GM21717 (cell line): ENCODE measurements at regions not wholly inside any gene's neighbourhood (a gene's known extent, or its start where the extent isn't known, plus 50 kb on each side); places are given as distances from the start of the nearest gene placed in this dataset.

Source experiments
- ATAC-seq: cut with Tn5 transposase; IDR thresholded peaks from one replicate; pipeline ENCODE4 v1.9.1; 2021; ENCODE audit warnings: mild to moderate bottlenecking, moderate library complexity; ENCODE audit not compliant: unreplicated experiment

DNA sequence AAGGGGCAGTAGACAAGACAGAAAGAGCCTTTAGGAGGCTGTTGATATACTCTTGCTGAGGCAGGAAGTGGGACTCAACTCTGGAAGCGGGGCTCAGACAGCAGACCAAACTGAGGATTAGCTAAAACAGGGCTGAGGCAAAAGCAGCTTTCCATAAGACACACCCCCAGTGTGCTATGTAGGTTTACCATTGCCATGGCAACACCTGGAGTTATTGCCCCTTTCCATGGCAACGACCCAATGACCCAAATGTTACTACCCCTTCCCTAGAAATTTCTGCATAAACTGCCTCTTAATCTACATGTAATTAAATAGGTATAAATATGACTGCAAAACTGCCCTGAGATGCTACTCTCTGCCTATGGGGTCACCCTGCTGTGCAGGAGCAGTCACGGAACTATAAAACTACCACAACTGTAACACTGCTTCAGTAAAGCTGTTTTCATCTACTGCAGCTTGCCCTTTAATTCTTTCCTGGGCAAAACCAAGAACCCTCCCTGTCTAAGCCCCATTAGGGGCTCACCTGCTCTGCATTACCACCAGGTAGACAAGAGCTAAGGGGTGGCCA, 348.4 kb upstream of the PODXL start:
- no peak for ATAC-seq

DNA sequence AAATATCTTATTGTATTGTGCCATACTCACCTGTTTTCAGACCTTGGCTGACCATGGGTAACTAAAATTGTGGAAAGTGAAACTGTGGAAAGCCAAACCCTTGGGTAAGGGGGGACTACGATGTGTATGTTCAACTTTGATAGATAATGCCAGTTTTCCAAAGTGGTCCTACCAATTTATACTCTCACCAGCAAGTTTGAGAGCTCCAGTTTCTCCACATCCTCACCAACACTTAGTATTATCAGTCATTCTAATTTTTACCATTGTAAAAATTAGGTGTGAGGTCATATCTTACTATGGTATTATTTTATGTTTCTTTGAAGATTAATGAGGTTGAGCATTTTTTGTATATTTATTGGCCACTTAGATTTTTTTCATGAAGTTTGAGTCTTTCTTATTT, 346.9 kb upstream of the PODXL start:
- no peak for ATAC-seq

DNA sequence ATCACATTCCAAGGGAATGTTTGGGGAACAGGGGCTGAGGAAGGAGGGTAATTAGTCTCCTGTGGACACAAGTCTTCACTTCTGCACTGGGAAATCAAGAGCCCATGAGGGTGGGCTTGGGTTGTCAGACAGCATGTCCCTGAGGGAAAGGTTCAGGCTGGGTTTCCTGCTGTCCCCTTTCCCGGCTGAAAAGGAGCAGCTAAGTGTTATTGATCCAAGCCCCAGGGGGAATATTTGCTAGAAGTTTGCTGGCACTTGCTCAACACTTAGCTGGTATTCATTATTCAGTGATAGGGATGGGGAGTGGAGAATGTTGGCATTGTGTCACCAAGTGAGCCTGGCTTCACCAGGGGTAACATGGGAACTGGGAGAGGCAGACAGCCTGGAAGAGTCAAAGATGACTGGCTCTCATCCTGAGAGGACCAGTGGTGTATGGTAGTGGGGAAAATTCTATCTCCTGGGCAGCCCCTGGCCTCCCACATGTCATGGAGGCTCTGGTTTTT, 344.4 kb upstream of the PODXL start:
- ATAC-seq, result no peak

DNA sequence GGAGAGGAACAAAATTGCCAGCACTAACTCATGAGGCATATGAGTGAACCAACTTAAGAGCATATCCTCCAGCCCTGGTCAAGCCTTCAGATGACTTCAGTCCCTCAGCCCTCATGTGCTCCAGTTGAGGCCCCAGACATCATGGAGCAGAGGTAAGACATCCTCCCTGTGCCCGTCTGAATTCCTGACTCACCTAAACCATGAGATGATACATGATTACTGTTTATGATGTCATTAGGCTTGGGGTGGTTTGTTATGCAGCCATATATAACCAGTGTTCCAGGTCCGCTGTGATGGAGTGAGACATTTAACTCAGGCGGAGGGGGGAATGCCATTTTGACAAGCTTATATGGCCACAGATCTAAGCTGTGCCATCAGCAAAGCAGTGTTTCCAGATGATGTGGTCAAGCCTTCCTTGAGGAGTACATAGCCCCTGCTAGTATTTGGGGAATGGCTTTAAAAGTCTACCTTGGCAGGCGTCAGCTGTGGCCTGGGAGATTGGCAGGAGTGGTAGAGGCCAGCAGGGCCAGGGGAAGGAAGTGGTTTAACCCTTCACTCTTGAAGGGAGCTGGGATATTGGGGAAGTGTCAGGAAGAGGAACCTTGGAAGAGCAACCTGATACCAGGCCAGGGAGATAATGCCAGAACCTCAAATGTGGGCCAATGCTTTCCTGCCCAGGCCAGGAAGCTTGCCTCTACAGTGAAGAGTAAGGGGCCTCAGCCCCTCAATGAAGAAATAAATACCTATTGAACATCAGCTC, 343.0 kb upstream of the PODXL start:
- no peak for ATAC-seq

DNA sequence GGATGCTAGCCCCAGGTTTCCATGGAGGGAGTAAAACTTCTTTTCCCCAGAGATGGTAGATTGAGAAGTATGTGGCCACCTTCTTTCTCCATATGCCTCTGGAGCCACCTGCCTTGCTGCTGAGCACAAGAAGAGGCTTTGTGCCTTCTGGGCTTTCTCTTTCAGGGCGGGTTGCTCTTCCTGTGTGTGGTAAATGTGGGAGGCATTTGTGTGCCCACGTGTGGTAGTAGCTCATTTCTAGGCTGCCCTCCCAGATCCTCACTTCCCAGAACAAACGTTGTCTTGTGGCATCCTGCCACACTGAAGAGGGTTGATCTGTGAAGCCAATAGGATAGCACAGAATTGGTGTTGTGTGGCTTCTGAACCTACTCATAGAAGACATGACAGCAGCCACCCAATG, 342.0 kb upstream of the PODXL start:
- no peak for ATAC-seq

DNA sequence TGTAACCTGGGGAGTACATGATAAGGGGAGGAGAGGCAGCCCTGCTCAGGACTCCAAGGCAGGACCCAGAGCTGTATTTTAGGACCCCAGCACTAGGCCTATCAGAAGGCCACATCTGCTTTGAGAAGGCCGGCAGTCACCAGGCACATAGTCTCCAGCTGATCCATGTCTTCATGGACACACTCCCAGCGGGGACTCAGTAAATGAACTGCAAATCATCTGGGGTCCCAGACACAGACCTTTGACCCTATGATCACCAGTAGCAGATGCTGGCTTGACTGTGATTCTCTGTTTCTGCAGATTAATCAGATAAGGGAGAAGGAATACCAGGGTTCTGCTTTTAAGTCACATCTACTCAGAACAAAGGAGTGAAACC, 341.4 kb upstream of the PODXL start:
- ATAC-seq, result no peak

DNA sequence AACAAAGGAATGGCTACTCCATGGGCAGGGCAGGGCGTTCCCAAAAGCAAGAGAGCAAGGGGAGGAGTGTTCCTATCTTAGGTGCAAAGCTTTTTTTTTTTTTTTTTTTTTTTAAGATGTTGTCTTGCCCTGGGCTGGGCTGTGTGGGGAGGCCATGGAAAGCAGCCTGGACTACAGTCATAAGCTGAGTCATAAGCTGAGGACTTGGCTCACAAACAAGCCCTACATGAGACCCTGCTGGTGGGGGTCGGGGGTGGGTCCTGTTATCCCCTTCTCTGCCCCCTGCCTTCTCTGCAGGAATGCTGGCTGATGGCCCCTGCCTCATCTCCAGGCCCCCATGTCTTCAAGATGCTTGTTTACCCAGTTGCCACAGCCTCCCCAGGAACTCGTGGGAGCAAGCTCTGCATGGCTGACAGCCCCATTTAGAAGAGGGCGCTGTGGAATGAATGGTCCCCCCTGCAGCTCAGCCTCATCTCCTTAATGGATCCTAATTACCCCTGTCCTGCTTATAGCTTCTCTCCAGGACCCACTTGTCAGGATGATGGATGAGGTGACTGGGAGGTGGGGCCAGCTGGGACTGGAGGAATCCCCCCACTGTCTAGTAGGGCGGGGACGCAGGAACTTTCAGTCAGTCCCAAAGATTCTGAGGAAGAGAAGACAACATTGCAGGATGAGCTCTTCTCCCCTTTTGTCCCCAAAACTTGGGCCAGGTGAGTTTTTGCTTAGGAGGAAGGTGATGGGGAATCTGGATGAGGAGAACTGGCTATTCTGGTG, 340.8 kb upstream of the PODXL start:
- no peak for ATAC-seq

DNA sequence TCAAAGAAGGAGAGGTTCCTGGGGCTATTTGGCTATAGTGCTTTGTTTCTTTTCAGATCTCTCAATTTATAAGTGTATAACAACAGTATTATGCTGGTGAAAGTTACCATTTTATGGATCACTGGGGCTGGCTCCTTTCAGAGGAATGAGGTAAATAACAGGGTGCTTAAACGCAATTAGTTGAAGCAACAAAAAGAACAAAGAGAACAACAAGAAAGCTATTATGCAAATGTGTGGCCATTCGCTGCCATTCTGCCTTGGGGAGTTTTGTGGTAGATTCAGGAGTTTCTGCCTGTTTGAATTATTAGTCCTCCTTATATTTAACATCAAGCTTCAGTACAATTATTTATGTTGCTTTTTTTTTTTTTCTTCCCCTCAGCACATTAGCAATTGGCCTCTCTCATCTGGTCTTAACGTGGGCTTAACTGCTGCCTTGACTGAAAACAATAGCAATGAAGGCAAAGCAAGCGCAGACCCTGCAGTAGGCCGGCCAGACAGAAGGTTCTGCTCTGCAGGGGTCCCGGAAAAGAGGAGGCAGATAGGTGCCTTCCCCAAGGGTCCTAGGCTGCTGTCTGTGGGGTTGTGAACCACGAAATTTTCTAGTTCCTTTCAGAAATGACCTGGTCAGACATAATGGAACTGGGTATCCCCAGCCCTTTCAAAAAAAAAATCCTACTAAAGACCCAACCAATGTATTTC, 339.9 kb upstream of the PODXL start:
- ATAC-seq, result no peak

DNA sequence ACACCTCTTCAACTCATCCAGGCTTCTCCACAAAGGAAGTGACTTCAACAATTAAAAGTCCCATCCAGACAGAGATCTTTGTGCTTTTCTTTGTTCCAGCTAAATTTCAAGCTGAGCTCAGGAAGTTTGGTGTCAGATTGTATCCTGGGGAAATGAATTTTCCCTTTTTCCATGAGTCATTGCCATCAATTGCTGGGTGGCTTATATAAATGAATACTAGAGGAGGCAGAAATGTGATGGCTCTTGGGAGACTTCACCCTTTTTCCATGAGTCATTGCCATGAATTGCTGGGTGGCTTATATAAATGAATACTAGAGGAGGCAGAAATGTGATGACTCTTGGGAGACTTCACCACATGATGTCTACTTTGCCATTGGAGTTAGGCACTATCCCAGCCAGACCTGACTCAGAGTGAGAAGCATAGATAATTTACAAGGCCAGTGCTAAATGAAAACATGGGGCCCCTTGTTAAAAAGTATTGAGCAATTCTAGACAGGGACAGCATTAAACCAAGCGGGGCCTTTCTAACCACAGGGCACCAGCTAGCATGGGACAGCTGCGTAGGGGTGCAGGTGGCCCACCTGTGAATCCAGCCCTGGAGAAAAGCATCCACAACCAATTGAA, 339.2 kb upstream of the PODXL start:
- no peak for ATAC-seq

DNA sequence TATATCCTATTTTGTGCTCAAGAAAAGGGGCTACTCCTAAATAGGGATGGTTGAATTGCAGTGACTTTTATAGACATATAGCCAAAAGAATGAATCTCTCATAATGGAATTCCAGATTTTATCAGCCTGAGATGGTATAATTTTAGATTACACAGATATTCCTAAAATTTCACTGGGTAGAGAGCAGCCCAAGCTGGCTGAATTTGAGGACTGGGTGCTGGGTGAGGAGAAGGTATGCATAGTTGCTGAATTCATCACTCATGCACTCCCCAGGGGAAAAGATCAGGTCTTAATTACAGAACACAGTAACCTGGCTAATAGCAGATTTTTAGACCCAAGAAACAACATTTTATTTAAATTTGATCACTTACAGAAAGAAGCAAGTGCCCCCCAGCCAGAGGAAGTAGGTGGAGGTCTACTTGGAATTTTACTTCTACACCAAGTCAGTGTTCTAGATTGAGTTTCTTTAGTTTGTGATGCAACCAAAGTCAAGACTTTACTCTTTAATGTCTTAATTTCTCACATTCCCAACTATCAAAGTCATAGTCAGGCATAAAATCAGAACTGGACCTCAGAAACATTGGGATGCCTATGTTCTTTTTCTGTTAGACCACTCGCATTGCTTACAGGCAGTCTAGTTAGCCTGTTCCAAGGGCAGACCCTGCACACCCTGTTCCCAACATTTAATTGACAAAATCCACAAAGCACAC, 337.4 kb upstream of the PODXL start:
- ATAC-seq, result no peak

DNA sequence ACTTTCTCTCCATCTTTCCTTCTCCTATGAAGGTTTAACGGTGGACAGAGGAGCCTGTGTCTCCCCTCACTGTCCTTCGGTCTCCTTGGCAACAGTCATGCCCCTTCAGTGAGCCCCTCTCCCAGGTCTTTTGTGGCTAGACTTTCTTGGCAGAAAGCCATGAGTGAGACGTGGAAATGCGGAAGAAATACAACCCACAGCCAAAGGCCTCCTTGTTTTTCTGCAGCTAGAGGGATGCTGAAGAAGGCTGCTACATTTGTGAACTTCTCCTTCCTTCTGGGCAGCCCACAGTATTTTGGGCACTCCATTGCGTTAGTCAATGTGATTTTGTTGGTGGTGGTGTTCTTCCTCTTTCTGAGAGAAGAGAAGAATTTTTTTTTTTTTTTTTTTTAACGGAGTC, 333.7 kb upstream of the PODXL start:
- ATAC-seq, result no peak

DNA sequence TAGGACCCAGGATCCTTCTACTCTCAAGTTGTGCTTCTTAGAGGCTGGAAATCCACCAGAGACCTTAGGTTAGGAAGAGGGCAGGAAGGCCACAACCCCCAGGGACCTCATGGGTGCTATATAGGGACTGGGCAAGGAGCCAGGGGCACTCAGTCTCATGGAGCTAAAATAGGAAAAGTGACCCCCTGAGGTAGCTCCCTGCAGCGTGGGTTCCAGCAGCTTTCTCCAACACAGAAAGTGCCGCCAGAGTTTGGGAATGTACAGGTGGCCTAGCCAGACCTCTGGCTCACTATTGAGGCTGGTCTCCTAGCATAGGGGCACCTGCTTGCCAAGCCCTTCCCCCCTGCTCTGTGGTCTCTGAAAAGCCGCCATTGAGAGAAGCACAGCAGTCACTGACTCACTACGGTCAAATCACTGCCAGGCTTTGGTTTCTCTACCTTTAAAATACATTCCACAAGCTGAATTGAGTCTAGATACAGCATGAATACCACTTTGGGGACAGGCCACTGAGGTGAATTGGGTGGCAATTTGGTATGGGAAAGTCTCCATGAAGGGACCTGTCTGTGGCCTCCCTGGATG, 333.2 kb upstream of the PODXL start:
- ATAC-seq, result no peak

DNA sequence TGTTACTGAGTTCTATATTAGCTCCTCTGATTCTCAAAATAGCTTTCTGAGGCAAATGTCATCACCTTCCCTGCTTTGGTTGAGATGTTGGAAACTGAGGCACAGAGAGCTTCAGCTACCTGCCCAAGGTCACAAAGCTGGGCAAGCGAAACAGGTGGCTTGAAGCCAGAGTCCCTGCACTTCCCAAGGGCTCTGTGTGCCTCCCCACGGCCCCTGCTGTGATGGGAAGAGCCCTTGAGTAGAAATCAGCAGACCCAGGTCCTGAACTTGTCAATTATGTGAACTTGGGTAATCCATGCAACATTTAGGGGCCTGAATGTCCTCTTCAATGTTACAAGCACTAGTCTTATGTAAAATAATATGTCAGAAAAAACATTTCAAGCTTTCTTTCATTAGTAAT, 327.3 kb upstream of the PODXL start:
- no peak for ATAC-seq

DNA sequence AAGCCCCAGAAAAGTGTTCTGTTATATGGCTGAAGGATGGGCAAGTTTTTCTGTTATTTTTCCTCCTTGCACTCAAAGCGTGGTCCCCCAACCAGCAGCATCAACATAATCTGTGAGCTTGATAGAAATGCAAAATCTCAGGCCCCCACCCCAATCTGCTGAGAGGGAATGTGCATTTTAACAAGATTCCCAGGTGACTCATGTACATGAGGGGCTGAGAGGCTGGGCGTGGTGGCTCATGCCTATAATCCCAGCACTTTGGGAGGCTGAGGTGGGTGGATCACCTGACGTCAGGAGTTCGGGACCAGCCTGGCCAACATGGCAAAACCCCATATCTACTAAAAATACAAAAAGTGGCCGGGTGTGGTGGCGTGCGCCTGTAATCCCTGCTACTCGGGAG, 326.8 kb upstream of the PODXL start:
- ATAC-seq, result no peak

DNA sequence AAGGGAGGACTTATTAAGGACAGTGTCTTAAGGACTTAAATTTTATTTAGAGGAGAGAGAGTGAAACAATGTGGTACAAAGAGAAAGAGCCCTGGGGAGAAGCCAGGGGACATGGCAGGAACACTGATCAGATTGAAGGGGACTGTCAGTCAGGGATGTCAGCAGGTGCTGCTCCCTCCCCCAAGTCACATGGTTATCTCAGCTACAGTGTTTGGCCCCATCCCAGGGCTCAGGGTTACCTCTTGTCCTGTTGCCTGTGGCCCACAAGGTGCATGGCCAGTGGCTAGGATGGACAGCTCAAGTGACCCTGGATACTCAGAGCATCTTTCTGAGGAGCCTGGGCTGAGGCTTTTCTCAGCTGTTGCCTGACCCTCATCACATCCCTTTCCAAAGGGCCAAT, 325.9 kb upstream of the PODXL start:
- ATAC-seq, result no peak

DNA sequence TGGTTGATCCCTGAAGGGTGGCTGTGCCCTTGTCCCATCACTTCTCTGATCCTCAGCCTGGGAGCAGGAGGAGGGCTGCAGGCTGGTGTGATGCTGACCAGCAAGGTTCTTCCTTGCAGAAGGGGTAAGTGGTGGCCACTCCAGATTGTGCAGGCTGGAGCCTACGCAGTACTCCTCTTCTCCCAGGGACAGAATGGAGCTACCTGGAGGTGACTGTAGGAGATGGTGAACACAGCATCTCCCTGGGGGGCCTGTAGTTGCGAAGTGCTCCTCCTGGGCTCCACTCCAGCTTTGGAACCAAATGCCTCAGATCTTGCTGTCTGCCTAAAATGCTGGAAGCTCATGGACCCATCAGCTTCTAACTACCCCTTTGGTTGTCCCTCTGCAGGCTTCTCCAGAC, 323.6 kb upstream of the PODXL start:
- no peak for ATAC-seq

DNA sequence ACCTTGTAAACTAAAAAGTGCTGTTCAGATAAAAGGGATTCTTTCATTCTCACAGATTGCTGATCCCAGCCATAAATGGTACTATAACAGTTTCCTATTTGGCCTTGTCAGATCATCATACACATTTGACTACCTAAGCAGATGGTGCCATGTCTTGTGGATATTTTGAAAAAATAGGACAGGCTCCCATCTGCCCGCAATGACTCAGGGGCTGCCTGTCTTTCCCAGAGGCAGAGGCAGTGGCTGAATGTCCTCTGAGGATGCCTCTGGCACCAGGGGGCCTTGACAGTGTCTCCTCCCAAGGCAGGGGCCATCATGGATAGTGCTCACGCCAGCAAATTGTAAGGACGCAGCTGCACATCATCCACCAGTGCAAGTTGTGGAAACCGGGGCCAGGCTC, 323.0 kb upstream of the PODXL start:
- no peak for ATAC-seq

DNA sequence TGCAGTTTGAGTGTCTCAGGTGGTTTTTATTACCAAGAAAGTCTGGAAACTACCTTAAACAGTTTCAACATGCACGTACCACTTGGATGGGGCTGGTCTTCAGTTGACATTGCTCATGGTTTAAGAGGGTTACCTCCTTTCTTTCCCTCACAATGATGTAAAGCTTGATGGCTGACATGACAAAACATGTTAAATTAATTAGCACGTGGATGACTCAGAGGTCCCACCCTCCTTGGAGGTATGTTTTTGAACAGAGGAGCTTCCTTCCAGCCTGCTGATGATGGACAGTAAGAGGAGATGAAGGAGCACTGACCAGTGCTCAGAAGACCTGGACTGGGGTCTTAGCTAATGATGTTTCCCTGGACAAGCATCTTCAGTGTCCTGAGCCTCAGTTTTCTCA, 322.3 kb upstream of the PODXL start:
- no peak for ATAC-seq

DNA sequence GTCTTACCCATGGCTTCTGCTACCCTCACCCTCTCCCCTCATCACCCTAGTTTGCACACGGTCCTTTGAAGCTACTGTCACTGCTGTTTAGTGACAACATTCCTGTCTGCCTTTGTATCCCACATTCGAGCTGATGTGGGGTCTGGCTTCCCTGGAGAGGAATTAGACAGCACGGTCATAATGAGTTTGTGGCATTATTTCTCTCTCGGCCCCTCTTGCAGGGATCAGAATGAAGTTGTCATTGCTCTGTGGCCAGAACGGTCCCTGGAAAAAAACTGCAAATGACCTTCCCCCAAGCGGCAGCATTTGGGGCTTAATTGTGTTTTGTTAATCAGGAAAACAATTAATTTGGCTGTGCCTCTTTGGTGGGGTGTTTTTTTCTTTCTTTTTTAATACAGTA, 317.2 kb upstream of the PODXL start:
- no peak for ATAC-seq

DNA sequence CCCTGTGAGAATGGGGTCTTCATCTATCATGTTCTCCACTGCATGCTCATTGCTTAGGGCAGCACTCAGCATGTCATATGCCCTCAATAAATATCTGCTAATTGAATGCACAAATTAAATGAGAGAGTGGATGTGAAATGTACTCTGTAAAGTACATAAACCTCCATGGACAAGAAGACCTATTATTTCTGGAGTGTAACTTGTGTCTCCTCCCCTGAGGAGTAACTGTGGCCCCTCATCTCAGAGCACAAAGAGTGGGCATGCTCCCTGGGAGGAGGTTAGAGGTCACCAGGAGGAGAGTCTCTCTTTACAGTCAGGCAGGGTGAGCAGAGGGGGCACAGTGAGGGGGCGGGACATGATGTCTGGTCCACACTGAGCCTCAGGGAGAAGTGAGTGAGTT, 313.6 kb upstream of the PODXL start:
- ATAC-seq, result no peak
